RWPE2 (cell line): ENCODE measurements at regions not wholly inside any gene's neighbourhood (a gene's known extent, or its start where the extent isn't known, plus 50 kb on each side); places are given as distances from the start of the nearest gene placed in this dataset.

Source experiments
- ATAC-seq: fragments of 200-7000 bp; cut with Tn5 transposase; 3 replicates; pipeline ENCODE4 v1.9.1; 2021; ENCODE audit warnings: low read depth
- DNase-seq: peaks from one replicate; pipeline ENCODE4 v3.0.0-alpha.2; 2020; ENCODE audit warnings: low spot score
- H3K27ac ChIP-seq: fragments of 450-650 bp; 2 replicates; pipeline ENCODE4 v1.5.1; 2017; ENCODE audit warnings: mild to moderate bottlenecking; ENCODE audit not compliant: poor library complexity, severe bottlenecking
- H3K27me3 ChIP-seq: fragments of 250-450 bp; sonication (Bioruptor Pico); 2 replicates; pipeline ENCODE4 v1.5.1; 2021; ENCODE audit warnings: mild to moderate bottlenecking, moderate library complexity; ENCODE audit not compliant: insufficient read depth, poor library complexity, severe bottlenecking
- H3K36me3 ChIP-seq: fragments of 250-450 bp; sonication (Bioruptor Pico); 2 replicates; pipeline ENCODE4 v1.5.1; 2020; ENCODE audit warnings: low read depth, mild to moderate bottlenecking, moderate library complexity
- H3K4me1 ChIP-seq: fragments of 250-450 bp; sonication (Bioruptor Pico); 2 replicates; pipeline ENCODE4 v1.5.1; 2021; ENCODE audit warnings: mild to moderate bottlenecking, moderate library complexity; ENCODE audit not compliant: insufficient read depth, poor library complexity, severe bottlenecking
- H3K4me3 ChIP-seq: fragments of 250-450 bp; sonication (Bioruptor Pico); 2 replicates; pipeline ENCODE4 v1.5.1; 2021; ENCODE audit warnings: mild to moderate bottlenecking, moderate library complexity; ENCODE audit not compliant: severe bottlenecking
- H3K9me3 ChIP-seq: fragments of 250-450 bp; sonication (Bioruptor Pico); 2 replicates; pipeline ENCODE4 v1.5.1; 2021; ENCODE audit warnings: mild to moderate bottlenecking, moderate library complexity; ENCODE audit not compliant: severe bottlenecking
- CTCF ChIP-seq: fragments of 450-650 bp; IDR thresholded peaks from one replicate; pipeline ENCODE4 v1.5.1; 2017; ENCODE audit warnings: mild to moderate bottlenecking, moderate library complexity; ENCODE audit not compliant: poor library complexity, severe bottlenecking

- Histone ChIP-seq H3K27ac (no peak overlapping the region), H3K4me3 (no peak overlapping the region), H3K27me3 (no peaks in the 10 kb centered on the region), H3K36me3 (no peaks in the 10 kb centered on the region), H3K9me3 (no peaks in the 10 kb centered on the region), H3K4me1 (no peaks in the 10 kb centered on the region)
- DNase-seq: no peak
- no peak for ATAC-seq
- no peak for TF ChIP-seq CTCF
Observed at GRCh38 chrX:34809096-34809495, 133.5 kb upstream of the FAM47B start.

GRCh38 chrX:34810364-34810763 lies 132.2 kb upstream of the FAM47B start:
- ATAC-seq: peak; percentile 54
- H3K4me1 ChIP-seq: no peaks in the 10 kb centered on the region
- no peak overlapping the region for H3K27ac ChIP-seq
- H3K4me3 ChIP-seq: no peak overlapping the region
- TF ChIP-seq CTCF: no peak
- H3K9me3 ChIP-seq: no peaks in the 10 kb centered on the region
- H3K27me3 ChIP-seq: no peaks in the 10 kb centered on the region
- H3K36me3 ChIP-seq: no peaks in the 10 kb centered on the region
- no peak for DNase-seq

- Histone ChIP-seq H3K27ac (no peak overlapping the region), H3K4me1 (no peaks in the 10 kb centered on the region), H3K4me3 (no peak overlapping the region), H3K27me3 (no peaks in the 10 kb centered on the region), H3K9me3 (no peaks in the 10 kb centered on the region), H3K36me3 (no peaks in the 10 kb centered on the region)
- DNase-seq (no peak), ATAC-seq (no peak)
- TF ChIP-seq CTCF: no peak
Observed at GRCh38 chrX:34810916-34811315, 131.7 kb upstream of the FAM47B start.

- DNase-seq (no peak), ATAC-seq (no peak)
- no peak for TF ChIP-seq CTCF
- no peaks in the 10 kb centered on the region for H3K36me3 ChIP-seq
- no peak overlapping the region for H3K27ac ChIP-seq
- H3K9me3 ChIP-seq: no peaks in the 10 kb centered on the region
- H3K27me3 ChIP-seq: no peaks in the 10 kb centered on the region
- H3K4me3 ChIP-seq: no peak overlapping the region
- no peaks in the 10 kb centered on the region for H3K4me1 ChIP-seq
Observed at GRCh38 chrX:34813618-34814017, 129.0 kb upstream of the FAM47B start.

- H3K4me3 ChIP-seq: no peak overlapping the region
- ATAC-seq (no peak), DNase-seq (no peak)
- H3K27ac ChIP-seq: no peak overlapping the region
- TF ChIP-seq CTCF: no peak
- H3K36me3 ChIP-seq: no peaks in the 10 kb centered on the region
- H3K27me3 ChIP-seq: no peaks in the 10 kb centered on the region
- no peaks in the 10 kb centered on the region for H3K4me1 ChIP-seq
- no peaks in the 10 kb centered on the region for H3K9me3 ChIP-seq
Observed at GRCh38 chrX:34826964-34827363, 115.6 kb upstream of the FAM47B start.
